Transverse colon (tissue), 4 donors: ENCODE measurements at regions not wholly inside any gene's neighbourhood (a gene's known extent, or its start where the extent isn't known, plus 50 kb on each side); places are given as distances from the start of the nearest gene placed in this dataset.
"Not testable (repeated sequence)": the region's sequence is repeated elsewhere in the genome, so short reads cannot be mapped to it uniquely, and the experiment has no call there.

Source experiments
- DNase-seq: peaks from one replicate; pipeline ENCODE4 v3.0.0-alpha.2; 2019
- H3K27ac ChIP-seq, 4 donors: fragments of 200-600 bp; sonication (generic); 2 replicates each; pipeline ENCODE4 v1.5.1; 2016 to 2018; ENCODE audit warnings: inconsistent platforms in 4 of 4
- H3K27me3 ChIP-seq: fragments of 200-600 bp; sonication (generic); 2 replicates; pipeline ENCODE4 v1.5.1; 2017; ENCODE audit warnings: inconsistent platforms
- H3K36me3 ChIP-seq, 4 donors: fragments of 200-600 bp; sonication (generic); 2 replicates each; pipeline ENCODE4 v1.5.1; 2017 to 2019; ENCODE audit warnings: inconsistent platforms in 4 of 4
- H3K4me1 ChIP-seq, 4 donors: fragments of 200-600 bp; sonication (generic); 2 replicates each; pipeline ENCODE4 v1.5.1; 2017 to 2020; ENCODE audit warnings: inconsistent platforms in 4 of 4
- H3K4me3 ChIP-seq, 4 donors: fragments of 200-600 bp; sonication (generic); 1 replicate in 1 of 4; 2 replicates in 3 of 4; pipeline versions ENCODE4 v1.5.1 to v1.6.1; 2017 to 2019; ENCODE audit warnings: inconsistent platforms in 4 of 4
- H3K9me3 ChIP-seq, 2 donors: fragments of 200-600 bp; sonication (generic); 2 replicates each; pipeline ENCODE4 v1.5.1; 2017 to 2019; ENCODE audit warnings: inconsistent platforms in 2 of 2
- CTCF ChIP-seq, 5 experiments: fragments of 200-600 bp in 3 of 5; fragments of 450-650 bp in 2 of 5; sonication (generic) in 3 of 5; IDR thresholded peaks; 1 replicate in 2 of 5; 2 replicates in 3 of 5; pipeline ENCODE4 v1.5.1; 2016 to 2017; ENCODE audit warnings: antibody characterized with exemption in 5 of 5, inconsistent platforms in 3 of 5, mild to moderate bottlenecking in 2 of 5, moderate library complexity in 1 of 5
- EP300 ChIP-seq: sonication (generic); formaldehyde crosslinking; IDR thresholded peaks from one replicate; pipeline ENCODE4 v1.6.1; 2017; ENCODE audit warnings: antibody characterized with exemption, low read depth
- POLR2A ChIP-seq: fragments of 450-650 bp; IDR thresholded peaks from one replicate; pipeline ENCODE4 v1.6.1; 2016; ENCODE audit warnings: antibody characterized with exemption, mild to moderate bottlenecking, moderate library complexity
- POLR2AphosphoS5 ChIP-seq, 3 donors: sonication (generic); formaldehyde crosslinking; IDR thresholded peaks; one replicate each; pipeline ENCODE4 v1.6.1; 2016; ENCODE audit warnings: antibody characterized with exemption in 3 of 3
- WGBS, 2 donors: methylation state at CpG; one replicate each; pipeline ENCODE4 v1.1.5; 2018; ENCODE audit warnings: low coverage in 1 of 2; 5-methylcytosine and 5-hydroxymethylcytosine counted together
- in situ Hi-C, 4 donors: fragments of 200-750 bp; cut with MboI; loops; one replicate each; pipeline versions ENCODE4 v1.15.0 to v1.15.1; 2017; ENCODE audit warnings: low sequenced_read_pairs in 3 of 4, low pct_ligation_motif_present in 1 of 4, low pct_unique_long_range_greater_than_20kb in 1 of 4
- intact Hi-C: fragments of 100-400 bp; cut with DNase I; formaldehyde crosslinking; loops from one replicate; pipeline ENCODE4 v1.15.1; 2023; ENCODE audit warnings: low total_unique reads

- H3K27ac ChIP-seq: no peak overlapping the region
- in situ Hi-C loops: no loop called here
- intact Hi-C loops: loop anchor here (5.0 kb wide), 1 partner anchor 717 kb away; no protein-coding TSS in a partner anchor
- no peak for DNase-seq
- TF ChIP-seq POLR2AphosphoS5 (IDR thresholded peaks at IDR 0.05) (no peak), EP300 (no peak), CTCF (IDR thresholded peaks at IDR 0.05) (no peak), POLR2A (no peak)
- H3K27me3 ChIP-seq: no peaks in the 10 kb centered on the region
- WGBS, 2 donors: 65 to 67% methylated on average over 4 of the region's 4 CpGs
- no peaks in the 10 kb centered on the region for H3K36me3 ChIP-seq
- H3K9me3 ChIP-seq: no peaks in the 10 kb centered on the region
- H3K4me1 ChIP-seq: no peaks in the 10 kb centered on the region
- no peak overlapping the region for H3K4me3 ChIP-seq
Measured at GRCh38 chr3:163364717-163365116, 1713.6 kb downstream of the SI start.

- Histone ChIP-seq H3K4me1 (no peaks in the 10 kb centered on the region), H3K9me3 (no peaks in the 10 kb centered on the region), H3K4me3 (no peak overlapping the region), H3K27me3 (no peaks in the 10 kb centered on the region), H3K27ac (no peak overlapping the region), H3K36me3 (no peaks in the 10 kb centered on the region)
- in situ Hi-C loops (no loop called here), intact Hi-C loops (loop anchor here (5.0 kb wide), 1 partner anchor 715 kb away; no protein-coding TSS in a partner anchor)
- 51% methylated on average over 2 of the region's 2 CpGs for WGBS, 2 donors
- TF ChIP-seq CTCF (IDR thresholded peaks at IDR 0.05) (no peak), POLR2AphosphoS5 (IDR thresholded peaks at IDR 0.05) (no peak), EP300 (no peak), POLR2A (no peak)
- DNase-seq: no peak
Measured at GRCh38 chr3:163362151-163362550, 1716.1 kb downstream of the SI start.

GRCh38 chr3:163361357-163361878 lies 1716.9 kb downstream of the SI start:
- H3K9me3 ChIP-seq, in situ Hi-C loops, H3K36me3 ChIP-seq, H3K4me1 ChIP-seq, H3K4me3 ChIP-seq, DNase-seq, H3K27me3 ChIP-seq, H3K27ac ChIP-seq: not testable (repeated sequence)
- WGBS, 2 donors: 91 to 94% methylated on average over 17 of the region's 17 CpGs
- intact Hi-C loops: loop anchor here (5.0 kb wide), 1 partner anchor 714 kb away; no protein-coding TSS in a partner anchor

- H3K36me3 ChIP-seq: no peaks in the 10 kb centered on the region
- H3K4me1 ChIP-seq: no peaks in the 10 kb centered on the region
- H3K27ac ChIP-seq: no peak overlapping the region
- DNase-seq: no peak
- intact Hi-C loops (no loop called here), in situ Hi-C loops (no loop called here)
- H3K27me3 ChIP-seq: no peaks in the 10 kb centered on the region
- H3K9me3 ChIP-seq: no peaks in the 10 kb centered on the region
- TF ChIP-seq POLR2A: no peak
- TF ChIP-seq CTCF (IDR thresholded peaks at IDR 0.05): no peak
- TF ChIP-seq POLR2AphosphoS5 (IDR thresholded peaks at IDR 0.05): no peak
- no peak for TF ChIP-seq EP300
- WGBS, 2 donors: 71 to 85% methylated on average over 3 of the region's 3 CpGs
- no peak overlapping the region for H3K4me3 ChIP-seq
Measured at GRCh38 chr3:163347944-163348343, 1730.4 kb downstream of the SI start.

GRCh38 chr3:163335429-163335828 lies 1742.9 kb downstream of the SI start:
- Histone ChIP-seq H3K36me3 (no peaks in the 10 kb centered on the region), H3K27ac (no peak overlapping the region), H3K4me3 (no peak overlapping the region), H3K27me3 (no peaks in the 10 kb centered on the region), H3K4me1 (no peaks in the 10 kb centered on the region), H3K9me3 (peaks cover 0 to 7% of the 10 kb centered on the region in 2 donors)
- TF ChIP-seq EP300 (no peak), CTCF (IDR thresholded peaks at IDR 0.05) (no peak), POLR2A (no peak), POLR2AphosphoS5 (IDR thresholded peaks at IDR 0.05) (no peak)
- DNase-seq: no peak
- WGBS, 2 donors: 73% methylated on average over 1 of the region's 1 CpG; no CpG with 5 or more reads in 1 of the 2 donors
- in situ Hi-C loops (no loop called here), intact Hi-C loops (no loop called here)
